ENCODE measurements at regions not wholly inside any gene's neighbourhood (a gene's known extent, or its start where the extent isn't known, plus 50 kb on each side); places are given as distances from the start of the nearest gene placed in this dataset.
"Not testable (repeated sequence)": the region's sequence is repeated elsewhere in the genome, so short reads cannot be mapped to it uniquely, and the experiment has no call there.

- not testable (repeated sequence) for DNase-seq (ENCODE audit: low spot score)
Measured at GRCh38 chr13:109398071-109398470, 388.3 kb downstream of the IRS2 start.

DNA sequence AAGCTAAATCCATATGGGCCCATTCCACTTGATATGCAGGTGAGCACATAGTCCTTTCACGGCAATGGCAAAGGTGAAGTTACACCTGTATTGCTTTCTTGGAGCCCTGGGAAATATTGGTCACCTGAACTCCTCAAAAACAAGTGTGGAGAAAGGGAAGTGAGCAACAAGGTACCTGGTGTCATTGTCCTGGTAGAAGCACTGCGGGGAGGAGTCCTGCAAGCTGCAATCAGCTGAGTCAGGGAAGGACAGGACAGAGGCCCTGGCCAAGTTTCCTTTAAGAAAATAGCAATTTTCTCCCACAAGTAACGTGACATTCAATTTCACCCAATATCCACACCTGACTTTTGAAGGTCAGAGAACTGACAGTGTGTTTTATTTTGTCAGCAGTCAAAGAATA, 389.1 kb downstream of the IRS2 start:
- no peak for DNase-seq (ENCODE audit: low spot score)

DNA sequence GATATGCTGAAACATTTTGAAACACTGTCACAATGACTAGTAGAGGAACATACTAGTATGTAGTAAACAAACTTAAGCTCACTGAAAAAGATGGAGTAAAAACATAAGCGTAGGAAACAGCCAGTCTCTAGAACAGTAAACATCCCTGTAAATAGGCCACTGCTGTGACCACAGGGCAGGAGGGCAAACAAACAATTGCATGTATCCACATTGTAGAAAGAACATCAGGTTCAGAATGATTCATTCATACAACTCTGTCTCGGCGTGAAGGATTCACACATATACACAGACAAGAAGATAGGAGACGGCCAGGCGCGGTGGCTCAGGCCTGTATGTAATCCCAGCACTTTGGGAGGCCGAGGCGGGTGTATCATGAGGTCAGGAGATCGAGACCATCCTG, 390.1 kb downstream of the IRS2 start:
- DNase-seq (ENCODE audit: low spot score) = no peak

GRCh38 chr13:109395014-109395413, 391.4 kb downstream of the IRS2 start:
- no peak for DNase-seq (ENCODE audit: low spot score)

- no peak for DNase-seq (ENCODE audit: low spot score)
Measured at GRCh38 chr13:109394311-109394988, 391.9 kb downstream of the IRS2 start.

DNA sequence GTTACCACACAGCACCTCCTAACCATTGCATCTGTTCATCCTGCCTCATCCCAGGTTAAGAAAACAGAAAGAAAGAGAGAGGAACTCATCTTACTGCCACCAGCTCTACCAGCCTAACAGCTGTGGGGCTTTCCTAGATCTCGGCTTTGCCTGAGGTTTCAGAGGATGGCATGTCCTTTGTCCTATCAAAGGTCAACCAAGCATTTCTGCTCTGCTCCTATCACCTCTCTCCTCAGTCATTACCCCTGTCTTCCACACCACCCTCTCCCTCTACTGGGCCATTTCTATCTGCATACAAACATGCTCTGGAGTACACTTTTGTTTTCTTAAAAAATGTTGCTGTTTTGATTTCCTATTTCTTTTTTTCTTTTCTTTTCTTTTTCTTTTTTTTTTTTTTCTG, 393.3 kb downstream of the IRS2 start:
- DNase-seq (ENCODE audit: low spot score) = no peak

- DNase-seq (ENCODE audit: low spot score) = no peak
Measured at GRCh38 chr13:109390391-109390790, 396.0 kb downstream of the IRS2 start.

- DNase-seq (ENCODE audit: low spot score) = no peak
Measured at GRCh38 chr13:109389892-109390345, 396.5 kb downstream of the IRS2 start.

DNA sequence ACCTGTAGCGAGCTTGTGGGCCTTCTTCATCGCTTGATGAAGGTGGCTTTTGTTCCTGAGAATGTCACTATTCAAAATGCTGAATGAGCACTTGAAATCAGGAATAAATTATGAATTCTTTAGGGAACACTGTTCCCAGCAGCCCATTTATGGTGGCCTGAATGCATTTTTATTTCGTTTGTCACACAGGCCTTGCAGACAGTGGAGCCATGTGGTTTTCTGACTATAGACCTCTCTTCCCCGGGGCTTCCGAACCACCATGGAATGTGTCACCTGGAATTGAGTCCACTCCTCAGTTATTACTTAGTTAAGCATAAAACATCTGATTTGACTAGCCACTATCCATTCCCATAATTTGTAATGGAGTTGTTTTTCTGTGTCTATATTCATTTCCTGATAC, 396.9 kb downstream of the IRS2 start:
- DNase-seq (ENCODE audit: low spot score) = no peak

DNA sequence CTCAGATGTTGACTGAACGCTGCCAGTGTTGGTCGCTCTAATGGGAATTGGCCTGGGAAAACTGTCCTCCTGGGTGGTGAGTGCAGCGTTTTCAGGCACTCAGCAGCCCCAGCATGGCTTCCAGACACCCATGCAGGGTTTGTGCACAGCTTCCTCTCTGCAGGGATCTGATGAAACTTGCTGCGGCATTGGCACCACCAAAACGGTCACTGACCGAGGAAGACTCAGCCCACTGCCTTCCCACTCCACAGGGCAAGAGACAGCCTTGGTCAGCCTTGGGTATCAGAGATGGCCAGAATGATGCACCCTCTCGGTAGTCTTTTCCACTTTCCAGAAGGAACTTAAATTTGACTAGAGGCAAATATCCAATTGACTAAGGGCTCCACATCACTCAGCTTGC, 398.9 kb downstream of the IRS2 start:
- no peak for DNase-seq (ENCODE audit: low spot score)

DNA sequence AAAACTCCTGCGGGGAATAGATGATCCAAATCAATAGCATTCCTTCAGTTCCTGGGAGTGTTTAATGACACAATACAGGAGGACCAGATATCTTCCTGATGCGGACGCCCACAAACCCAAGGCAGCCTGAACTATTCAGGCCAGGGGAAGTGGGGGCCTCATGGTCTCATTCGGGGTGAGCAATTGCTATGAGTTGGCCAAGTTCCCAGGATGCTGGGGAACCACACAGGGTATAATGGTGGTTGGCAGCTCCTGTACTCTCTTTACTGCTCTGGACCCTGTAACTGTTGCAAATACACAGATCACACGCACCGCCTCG, 401.2 kb downstream of the IRS2 start:
- no peak for DNase-seq (ENCODE audit: low spot score)

- no peak for DNase-seq (ENCODE audit: low spot score)
Measured at GRCh38 chr13:109384491-109385241, 401.7 kb downstream of the IRS2 start.

DNA sequence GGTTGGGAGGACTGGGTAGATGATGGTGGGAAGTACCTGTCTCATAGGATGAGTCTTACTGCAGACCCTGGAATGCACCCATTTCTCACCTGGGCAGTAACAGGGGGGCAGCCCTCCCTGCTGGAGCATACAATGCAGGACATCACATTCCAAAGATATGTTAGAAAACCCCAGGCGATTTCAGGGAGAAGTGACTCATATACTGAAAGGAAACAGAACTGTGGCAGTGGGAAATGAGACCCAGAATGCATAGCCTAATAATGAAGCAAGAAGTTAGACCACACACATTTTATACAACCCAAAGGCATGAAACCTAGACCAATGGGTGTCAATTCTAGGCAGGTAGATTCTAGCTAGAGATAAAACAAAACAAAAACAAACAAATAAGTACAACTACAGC, 402.7 kb downstream of the IRS2 start:
- peak; percentile 43 for DNase-seq (ENCODE audit: low spot score)

DNA sequence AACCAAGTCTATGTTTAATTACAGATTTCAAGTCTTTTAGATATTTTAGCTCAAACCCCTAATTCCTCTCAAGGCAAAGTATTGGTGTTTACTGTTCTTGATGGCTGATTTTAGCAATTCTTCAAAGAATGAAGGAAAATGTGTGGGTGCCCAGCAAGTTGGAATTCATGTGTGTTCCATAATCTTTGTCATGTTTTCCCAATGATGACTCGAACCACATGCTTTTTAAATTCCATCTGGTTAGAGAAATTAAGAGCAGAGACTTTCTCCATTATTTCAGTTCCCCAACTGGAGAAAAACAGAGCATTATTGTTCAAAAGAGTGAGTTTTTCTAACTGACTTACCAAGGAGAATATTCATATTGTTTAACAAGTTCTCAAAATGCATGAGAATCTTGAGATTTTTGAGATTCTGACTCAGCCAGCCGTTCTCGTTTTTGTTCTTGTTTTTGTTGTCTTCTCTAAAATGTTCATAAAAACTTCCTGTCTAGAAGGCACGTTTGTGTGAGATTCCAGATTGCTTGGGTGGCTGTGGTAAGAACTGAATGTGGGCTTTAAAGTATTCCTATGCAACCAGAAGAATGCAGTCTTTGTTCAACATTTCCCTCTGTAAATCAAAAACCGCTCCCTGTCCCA, 404.7 kb downstream of the IRS2 start:
- DNase-seq (ENCODE audit: low spot score) = peak; percentile 48

DNA sequence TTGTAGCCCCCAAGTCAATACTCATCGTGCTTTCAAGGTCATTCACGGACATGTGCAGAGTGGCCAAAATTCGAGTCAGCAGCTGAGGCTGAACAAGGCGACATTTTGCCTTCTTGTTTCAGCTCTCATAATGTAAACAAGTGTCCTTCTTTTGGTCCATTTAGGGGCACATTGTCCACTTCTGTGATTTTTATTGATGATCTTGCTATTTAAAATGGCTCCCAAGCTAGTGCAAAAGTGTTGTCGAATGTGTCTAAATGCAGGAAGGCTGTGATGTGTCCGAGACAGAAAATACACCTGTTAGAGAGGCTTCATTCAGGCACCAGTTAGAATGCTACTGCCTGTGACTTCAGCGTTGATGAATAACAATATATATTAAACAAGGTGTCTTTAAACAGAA, 405.9 kb downstream of the IRS2 start:
- no peak for DNase-seq (ENCODE audit: low spot score)

DNA sequence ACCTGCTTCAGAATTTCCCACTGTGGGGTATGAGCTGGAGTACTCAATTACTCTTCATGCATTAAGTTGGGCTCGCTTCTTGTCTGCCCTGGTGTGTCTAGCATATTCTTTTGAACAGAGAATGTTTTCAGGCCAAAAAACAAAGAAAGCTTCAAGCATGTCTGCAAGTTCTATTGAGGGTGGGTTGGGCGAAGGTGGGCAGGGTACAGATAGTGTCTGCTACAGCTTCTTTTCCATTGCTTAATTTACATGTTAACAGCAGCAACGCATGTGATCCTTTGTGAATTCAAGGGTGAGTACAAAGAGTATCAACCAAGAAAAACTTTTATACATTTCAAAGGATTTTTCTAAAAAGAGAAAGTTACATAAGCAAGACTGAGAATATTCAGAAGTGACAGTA, 406.5 kb downstream of the IRS2 start:
- DNase-seq (ENCODE audit: low spot score) = no peak

DNA sequence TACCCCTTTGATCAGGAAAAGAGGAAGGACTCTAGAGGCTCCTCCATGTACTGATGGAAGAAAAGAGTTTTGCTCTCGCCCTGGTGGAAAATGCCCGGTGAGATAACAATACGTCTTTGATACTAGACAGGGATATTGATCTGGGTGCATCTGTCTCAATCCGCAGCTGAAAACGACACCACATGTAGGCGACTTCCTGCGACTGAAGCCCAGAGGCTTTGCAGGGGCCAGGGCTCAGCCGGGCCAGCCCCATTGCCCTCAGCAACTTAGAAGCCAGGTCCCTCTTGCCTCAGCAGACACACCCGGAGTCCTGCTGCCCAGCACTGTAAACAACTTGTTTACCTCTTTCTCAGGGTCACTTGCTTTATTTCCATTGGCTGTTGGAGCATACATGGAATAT, 409.4 kb downstream of the IRS2 start:
- no peak for DNase-seq (ENCODE audit: low spot score)

DNA sequence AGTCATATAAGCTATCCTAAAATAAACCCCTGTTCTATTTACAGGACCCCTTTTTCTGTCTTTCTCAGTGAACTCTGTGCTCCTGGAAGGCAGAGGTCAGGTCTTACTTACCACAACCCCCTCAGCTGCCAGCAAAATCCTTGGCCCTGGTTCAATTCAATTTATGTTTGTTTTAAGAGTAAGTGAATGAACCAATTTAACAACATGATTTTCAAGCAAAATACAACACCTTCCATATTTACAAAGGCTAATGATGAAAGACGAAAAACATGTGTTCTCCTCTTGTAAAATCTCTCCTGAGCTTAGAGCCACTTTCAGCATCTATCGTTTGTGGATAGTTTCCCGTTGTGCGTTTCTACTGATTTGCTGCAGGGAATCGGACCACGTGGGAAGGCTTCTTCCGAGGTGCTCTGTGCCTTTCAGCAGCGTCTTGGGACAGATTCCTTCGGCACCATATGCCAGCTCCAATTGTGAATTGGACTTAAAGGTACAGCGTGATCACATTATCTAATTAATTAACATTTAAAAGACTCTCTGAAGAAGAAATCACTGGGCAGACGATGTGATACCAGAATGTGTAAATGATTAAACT, 411.7 kb downstream of the IRS2 start:
- no peak for DNase-seq (ENCODE audit: low spot score)

DNA sequence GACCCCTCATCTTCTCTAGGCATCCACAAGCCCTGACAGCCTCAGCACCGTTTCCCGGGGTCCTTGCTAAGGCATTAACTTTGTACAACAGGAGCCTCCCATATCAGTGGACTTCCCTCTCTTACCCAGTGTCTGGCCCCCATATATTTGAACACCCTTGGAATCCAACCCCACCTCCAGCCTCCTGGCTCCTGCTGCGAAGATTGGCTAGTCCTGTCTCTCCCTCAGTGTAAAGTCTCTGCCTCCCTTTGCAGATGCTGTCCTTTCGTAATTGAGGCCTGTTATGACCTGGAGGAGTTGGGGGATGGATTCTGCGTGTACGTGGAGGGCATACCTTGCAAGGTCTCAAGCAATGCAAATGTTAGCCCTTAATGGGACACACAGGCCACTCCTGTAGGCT, 413.7 kb downstream of the IRS2 start:
- DNase-seq (ENCODE audit: low spot score) = no peak

GRCh38 chr13:109371066-109371465, 415.3 kb downstream of the IRS2 start:
- DNase-seq (ENCODE audit: low spot score) = no peak

DNA sequence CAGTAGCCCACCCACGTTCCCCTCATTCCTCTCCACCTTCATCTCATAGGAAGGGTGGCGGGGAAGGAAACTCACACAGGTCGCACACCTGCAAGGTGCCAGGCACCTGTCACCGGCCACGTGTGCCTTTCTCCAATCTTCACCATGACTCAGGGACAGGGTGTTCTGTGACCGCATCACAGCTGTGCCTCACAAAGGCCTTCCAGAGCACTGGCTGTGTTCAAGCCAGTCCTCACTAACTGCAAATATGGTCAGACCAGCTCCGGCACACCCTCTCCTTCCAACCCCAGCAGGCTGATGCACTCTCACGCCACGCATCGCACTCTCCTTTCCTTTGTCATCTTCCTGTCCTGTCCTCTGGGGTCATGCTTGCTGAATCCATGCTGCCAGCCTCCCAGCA, 415.9 kb downstream of the IRS2 start:
- DNase-seq (ENCODE audit: low spot score) = no peak

GRCh38 chr13:109369353-109370052, 416.9 kb downstream of the IRS2 start:
- no peak for DNase-seq (ENCODE audit: low spot score)
